ENCODE measurements at regions not wholly inside any gene's neighbourhood (a gene's known extent, or its start where the extent isn't known, plus 50 kb on each side); places are given as distances from the start of the nearest gene placed in this dataset.

- H3K79me2 ChIP-seq (ENCODE audit: insufficient read depth, low read depth) = no peaks in the 10 kb centered on the region
- H4K20me1 ChIP-seq (ENCODE audit: insufficient read depth) = no peaks in the 10 kb centered on the region
- H3K36me3 ChIP-seq (ENCODE audit: insufficient read depth) = no peaks in the 10 kb centered on the region
- peaks cover 5% of the 10 kb centered on the region; the same call in 1 of the 2 replicates for H3K27me3 ChIP-seq (ENCODE audit: insufficient read depth, low read depth)
- H3K9ac ChIP-seq = no peak overlapping the region
- no peak for TF ChIP-seq CTCF (conservative IDR thresholded peaks at IDR 0.05; ENCODE audit: low read depth, low read length)
- no peaks in the 10 kb centered on the region for H3K4me1 ChIP-seq (ENCODE audit: low read depth, poor library complexity, severe bottlenecking)
- no peak overlapping the region for H3K27ac ChIP-seq
- no peak overlapping the region for H3K4me2 ChIP-seq
- H3K4me3 ChIP-seq (IDR thresholded peaks at IDR 0.05; ENCODE audit: insufficient read depth, low read depth, low read length) = no peak overlapping the region
- H2AFZ ChIP-seq (ENCODE audit: low read depth) = no peak overlapping the region
Observed at GRCh38 chr9:135178498-135178897, 91.0 kb downstream of the OLFM1 start.

GRCh38 chr9:135179041-135179440 lies 91.6 kb downstream of the OLFM1 start:
- no peak overlapping the region for H3K9ac ChIP-seq
- no peaks in the 10 kb centered on the region for H4K20me1 ChIP-seq (ENCODE audit: insufficient read depth)
- peaks cover 10% of the 10 kb centered on the region; the same call in 1 of the 2 replicates for H3K27me3 ChIP-seq (ENCODE audit: insufficient read depth, low read depth)
- H3K27ac ChIP-seq = no peak overlapping the region
- H3K36me3 ChIP-seq (ENCODE audit: insufficient read depth) = no peaks in the 10 kb centered on the region
- H2AFZ ChIP-seq (ENCODE audit: low read depth) = no peak overlapping the region
- H3K4me3 ChIP-seq (IDR thresholded peaks at IDR 0.05; ENCODE audit: insufficient read depth, low read depth, low read length) = no peak overlapping the region
- no peak overlapping the region for H3K4me2 ChIP-seq
- H3K4me1 ChIP-seq (ENCODE audit: low read depth, poor library complexity, severe bottlenecking) = no peaks in the 10 kb centered on the region
- no peak for TF ChIP-seq CTCF (conservative IDR thresholded peaks at IDR 0.05; ENCODE audit: low read depth, low read length)
- no peaks in the 10 kb centered on the region for H3K79me2 ChIP-seq (ENCODE audit: insufficient read depth, low read depth)

- Histone ChIP-seq H3K4me2 (no peak overlapping the region), H3K9ac (no peak overlapping the region), H3K4me3 (IDR thresholded peaks at IDR 0.05; ENCODE audit: insufficient read depth, low read depth, low read length) (no peak overlapping the region), H2AFZ (ENCODE audit: low read depth) (no peak overlapping the region), H3K4me1 (ENCODE audit: low read depth, poor library complexity, severe bottlenecking) (no peaks in the 10 kb centered on the region), H4K20me1 (ENCODE audit: insufficient read depth) (no peaks in the 10 kb centered on the region), H3K27ac (no peak overlapping the region), H3K79me2 (ENCODE audit: insufficient read depth, low read depth) (no peaks in the 10 kb centered on the region), H3K36me3 (ENCODE audit: insufficient read depth) (no peaks in the 10 kb centered on the region), H3K27me3 (ENCODE audit: insufficient read depth, low read depth) (peaks cover 11% of the 10 kb centered on the region; the same call in 1 of the 2 replicates)
- TF ChIP-seq CTCF (conservative IDR thresholded peaks at IDR 0.05; ENCODE audit: low read depth, low read length) = no peak
Observed at GRCh38 chr9:135179976-135180375, 92.5 kb downstream of the OLFM1 start.

GRCh38 chr9:135180586-135180985 lies 93.1 kb downstream of the OLFM1 start:
- Histone ChIP-seq H3K36me3 (ENCODE audit: insufficient read depth) (no peaks in the 10 kb centered on the region), H3K27me3 (ENCODE audit: insufficient read depth, low read depth) (peaks cover 11% of the 10 kb centered on the region; the same call in 1 of the 2 replicates), H3K9ac (no peak overlapping the region), H3K4me2 (no peak overlapping the region), H4K20me1 (ENCODE audit: insufficient read depth) (no peaks in the 10 kb centered on the region), H3K27ac (no peak overlapping the region), H3K79me2 (ENCODE audit: insufficient read depth, low read depth) (no peaks in the 10 kb centered on the region), H2AFZ (ENCODE audit: low read depth) (no peak overlapping the region), H3K4me1 (ENCODE audit: low read depth, poor library complexity, severe bottlenecking) (no peaks in the 10 kb centered on the region), H3K4me3 (IDR thresholded peaks at IDR 0.05; ENCODE audit: insufficient read depth, low read depth, low read length) (no peak overlapping the region)
- no peak for TF ChIP-seq CTCF (conservative IDR thresholded peaks at IDR 0.05; ENCODE audit: low read depth, low read length)
